ENCODE measurements at regions not wholly inside any gene's neighbourhood (a gene's known extent, or its start where the extent isn't known, plus 50 kb on each side); places are given as distances from the start of the nearest gene placed in this dataset.

DNA sequence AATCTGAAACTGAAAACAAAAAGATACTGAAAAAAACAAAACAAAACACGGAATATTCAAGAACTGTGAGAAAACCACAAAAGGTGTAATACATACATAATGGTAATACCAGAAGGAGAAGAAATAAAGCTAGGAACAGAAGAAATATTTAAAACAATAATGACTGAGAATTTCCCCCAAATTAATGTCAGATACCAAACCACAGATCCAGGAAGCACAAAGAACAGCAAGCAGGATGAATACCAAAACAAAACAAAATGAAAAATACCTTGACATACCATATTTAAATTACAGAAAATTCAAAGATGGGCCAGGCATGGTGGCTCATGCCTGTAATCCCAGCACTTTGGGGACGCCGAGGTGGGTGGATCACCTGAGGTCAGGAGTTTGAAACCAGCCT is 57.7 kb upstream of the PARD3 start:
- no peak overlapping the region for H3K27ac ChIP-seq
- no peaks in the 10 kb centered on the region for H3K4me1 ChIP-seq
- H3K4me3 ChIP-seq (ENCODE audit: low read depth, low read length) = no peak overlapping the region
- no peaks in the 10 kb centered on the region for H3K36me3 ChIP-seq (ENCODE audit: control insufficient read depth, insufficient read depth, low read length)
- H3K9me3 ChIP-seq (ENCODE audit: control insufficient read depth, low read length) = no peaks in the 10 kb centered on the region
- H3K9ac ChIP-seq = no peak overlapping the region
- no peaks in the 10 kb centered on the region for H3K79me2 ChIP-seq
- H2AFZ ChIP-seq = no peak overlapping the region
- TF ChIP-seq, protein P1, sequence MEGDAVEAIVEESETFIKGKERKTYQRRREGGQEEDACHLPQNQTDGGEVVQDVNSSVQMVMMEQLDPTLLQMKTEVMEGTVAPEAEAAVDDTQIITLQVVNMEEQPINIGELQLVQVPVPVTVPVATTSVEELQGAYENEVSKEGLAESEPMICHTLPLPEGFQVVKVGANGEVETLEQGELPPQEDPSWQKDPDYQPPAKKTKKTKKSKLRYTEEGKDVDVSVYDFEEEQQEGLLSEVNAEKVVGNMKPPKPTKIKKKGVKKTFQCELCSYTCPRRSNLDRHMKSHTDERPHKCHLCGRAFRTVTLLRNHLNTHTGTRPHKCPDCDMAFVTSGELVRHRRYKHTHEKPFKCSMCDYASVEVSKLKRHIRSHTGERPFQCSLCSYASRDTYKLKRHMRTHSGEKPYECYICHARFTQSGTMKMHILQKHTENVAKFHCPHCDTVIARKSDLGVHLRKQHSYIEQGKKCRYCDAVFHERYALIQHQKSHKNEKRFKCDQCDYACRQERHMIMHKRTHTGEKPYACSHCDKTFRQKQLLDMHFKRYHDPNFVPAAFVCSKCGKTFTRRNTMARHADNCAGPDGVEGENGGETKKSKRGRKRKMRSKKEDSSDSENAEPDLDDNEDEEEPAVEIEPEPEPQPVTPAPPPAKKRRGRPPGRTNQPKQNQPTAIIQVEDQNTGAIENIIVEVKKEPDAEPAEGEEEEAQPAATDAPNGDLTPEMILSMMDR (IDR thresholded peaks at IDR 0.05) = no peak
- H3K4me2 ChIP-seq (ENCODE audit: low read length) = no peak overlapping the region
- no peaks in the 10 kb centered on the region for H3K27me3 ChIP-seq (ENCODE audit: control insufficient read depth, insufficient read depth, low read length)

DNA sequence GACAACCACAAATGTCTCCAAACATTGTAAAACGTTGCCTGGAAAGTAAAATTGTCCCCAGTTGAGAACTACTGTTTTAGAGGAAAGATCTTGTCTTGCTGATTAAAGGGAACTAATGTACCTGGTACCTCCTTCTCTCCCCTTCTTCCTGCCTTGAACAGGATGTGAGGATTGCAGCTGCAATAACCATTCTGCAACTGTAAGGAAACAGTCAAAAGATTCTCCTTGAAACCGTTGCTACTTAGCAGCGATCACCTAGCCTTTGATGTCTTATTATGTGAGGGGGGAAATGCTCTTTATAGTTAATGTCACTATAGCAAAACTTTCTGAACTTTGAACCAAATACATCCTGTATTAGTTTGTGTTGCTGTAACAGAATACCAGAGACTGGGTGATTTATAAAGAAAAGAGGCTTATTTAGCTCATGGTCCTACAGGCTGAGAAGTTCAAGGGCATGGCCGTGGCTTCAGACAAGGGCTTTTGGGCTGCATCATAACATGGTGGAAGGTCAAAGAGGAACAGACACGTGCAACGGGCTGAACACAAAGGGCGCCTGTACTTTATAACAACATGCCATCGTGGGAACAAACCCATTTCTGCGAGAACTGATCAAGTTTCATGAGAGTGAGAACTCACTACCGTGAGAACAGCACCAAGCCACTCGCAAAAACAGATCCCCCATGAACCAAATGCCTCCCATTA is 54.2 kb upstream of the PARD3 start:
- Histone ChIP-seq H3K36me3 (ENCODE audit: control insufficient read depth, insufficient read depth, low read length) (no peaks in the 10 kb centered on the region), H3K27ac (no peak overlapping the region), H3K4me1 (no peaks in the 10 kb centered on the region), H3K27me3 (ENCODE audit: control insufficient read depth, insufficient read depth, low read length) (no peaks in the 10 kb centered on the region), H2AFZ (no peak overlapping the region), H3K9ac (no peak overlapping the region), H3K9me3 (ENCODE audit: control insufficient read depth, low read length) (no peaks in the 10 kb centered on the region), H3K4me2 (ENCODE audit: low read length) (no peak overlapping the region), H3K79me2 (no peaks in the 10 kb centered on the region), H3K4me3 (ENCODE audit: low read depth, low read length) (no peak overlapping the region)
- TF ChIP-seq, protein P1 (IDR thresholded peaks at IDR 0.05) = no peak

DNA sequence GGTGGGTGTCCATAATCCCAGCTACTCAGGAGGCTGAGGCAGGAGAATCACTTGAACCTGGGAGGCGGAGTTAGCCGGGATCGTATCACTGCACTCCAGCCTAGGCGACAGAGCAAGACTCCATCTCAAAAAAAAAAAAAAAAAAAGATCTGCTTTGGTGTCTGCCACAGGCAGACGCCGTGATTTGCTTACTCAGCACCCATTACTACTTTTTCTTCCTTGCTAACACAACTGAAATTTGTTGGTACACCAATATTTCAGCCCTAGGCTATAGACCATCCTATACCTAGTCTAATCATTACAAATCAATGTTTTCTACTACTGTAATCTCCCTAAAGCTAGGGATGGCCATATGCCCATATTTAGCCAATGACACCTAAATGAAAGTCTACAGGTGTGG is 53.5 kb upstream of the PARD3 start:
- Histone ChIP-seq H3K4me3 (ENCODE audit: low read depth, low read length) (no peak overlapping the region), H3K79me2 (no peaks in the 10 kb centered on the region)
- TF ChIP-seq, protein P1 (IDR thresholded peaks at IDR 0.05) = no peak

GRCh38 chr10:34866848-34867247 is 51.8 kb upstream of the PARD3 start:
- no peak overlapping the region for H3K4me2 ChIP-seq (ENCODE audit: low read length)
- H2AFZ ChIP-seq = no peak overlapping the region
- H3K27ac ChIP-seq = no peak overlapping the region
- H3K9me3 ChIP-seq (ENCODE audit: control insufficient read depth, low read length) = no peaks in the 10 kb centered on the region
- H3K4me3 ChIP-seq (ENCODE audit: low read depth, low read length) = no peak overlapping the region
- TF ChIP-seq, protein P1 (IDR thresholded peaks at IDR 0.05) = no peak
- H3K79me2 ChIP-seq = no peaks in the 10 kb centered on the region
- H3K4me1 ChIP-seq = no peaks in the 10 kb centered on the region
- no peaks in the 10 kb centered on the region for H3K36me3 ChIP-seq (ENCODE audit: control insufficient read depth, insufficient read depth, low read length)
- no peak overlapping the region for H3K9ac ChIP-seq
- H3K27me3 ChIP-seq (ENCODE audit: control insufficient read depth, insufficient read depth, low read length) = no peaks in the 10 kb centered on the region

More for the DNA sequence above, 53.5 kb upstream of the PARD3 start:
- H3K27me3 ChIP-seq (ENCODE audit: control insufficient read depth, insufficient read depth, low read length) = no peaks in the 10 kb centered on the region
- no peak overlapping the region for H3K27ac ChIP-seq
- H3K4me1 ChIP-seq = no peaks in the 10 kb centered on the region
- H3K4me2 ChIP-seq (ENCODE audit: low read length) = no peak overlapping the region
- no peak overlapping the region for H3K9ac ChIP-seq
- no peaks in the 10 kb centered on the region for H3K36me3 ChIP-seq (ENCODE audit: control insufficient read depth, insufficient read depth, low read length)
- no peaks in the 10 kb centered on the region for H3K9me3 ChIP-seq (ENCODE audit: control insufficient read depth, low read length)
- H2AFZ ChIP-seq = no peak overlapping the region
